SK-N-MC (cell line): ENCODE measurements at regions not wholly inside any gene's neighbourhood (a gene's known extent, or its start where the extent isn't known, plus 50 kb on each side); places are given as distances from the start of the nearest gene placed in this dataset.

Source experiments
- DNase-seq: peaks from one replicate; pipeline ENCODE4 v3.0.0-alpha.2; 2011; ENCODE audit warnings: low read depth, low spot score
- H3K27ac ChIP-seq: fragments of 200-600 bp; sonication (generic); 2 replicates; pipeline ENCODE4 v1.5.1; 2016; ENCODE audit warnings: mixed run types
- H3K36me3 ChIP-seq: fragments of 200-600 bp; sonication (generic); 2 replicates; pipeline ENCODE4 v1.6.1; 2017; ENCODE audit warnings: antibody characterized with exemption, low read length, mixed read lengths; ENCODE audit not compliant: insufficient read depth
- H3K4me3 ChIP-seq: fragments of 200-600 bp; sonication (generic); 2 replicates; pipeline ENCODE4 v1.5.1; 2016
- H3K9ac ChIP-seq: fragments of 200-600 bp; sonication (generic); 2 replicates; pipeline ENCODE4 v1.8.0; 2017; ENCODE audit warnings: mixed run types, mixed read lengths; ENCODE audit not compliant: insufficient read length
- H3K9me3 ChIP-seq: fragments of 200-600 bp; sonication (generic); 2 replicates; pipeline ENCODE4 v1.6.1; 2017; ENCODE audit warnings: low read depth, mild to moderate bottlenecking, antibody characterized with exemption, low read length, moderate library complexity, mixed read lengths
- EZH2 ChIP-seq: fragments of 200-600 bp; sonication (generic); IDR thresholded peaks from one replicate; pipeline ENCODE4 v1.6.1; 2017; ENCODE audit warnings: antibody characterized with exemption
- FOXP2 ChIP-seq: optimal IDR thresholded peaks from 2 replicates; pipeline ENCODE3; 2011; ENCODE audit warnings: mild to moderate bottlenecking, moderate library complexity; ENCODE audit not compliant: insufficient read depth; ENCODE audit errors: extremely low read length, control extremely low read depth
- POLR2AphosphoS5 ChIP-seq: IDR thresholded peaks from 2 replicates; pipeline ENCODE4 v1.6.1; 2012; ENCODE audit warnings: mild to moderate bottlenecking, low read depth, low read length, borderline replicate concordance

GRCh38 chr12:46711756-46712155 is 114.0 kb downstream of the SLC38A4 start:
- TF ChIP-seq EZH2 (no peak), FOXP2 (no peak), POLR2AphosphoS5 (no peak)
- peak overlapping the region; percentile 15; the same call in 1 of the 2 replicates for H3K4me3 ChIP-seq
- H3K9me3 ChIP-seq, result no peaks in the 10 kb centered on the region

GRCh38 chr12:46710125-46710743 is 115.6 kb downstream of the SLC38A4 start:
- Histone ChIP-seq H3K36me3 (no peaks in the 10 kb centered on the region), H3K27ac (no peak overlapping the region), H3K9me3 (no peaks in the 10 kb centered on the region), H3K4me3 (no peak overlapping the region), H3K9ac (no peak overlapping the region)
- DNase-seq, result no peak
- no peak for TF ChIP-seq EZH2
- TF ChIP-seq FOXP2, result no peak
- no peak for TF ChIP-seq POLR2AphosphoS5

More at GRCh38 chr12:46711756-46712155, 114.0 kb downstream of the SLC38A4 start:
- DNase-seq, result peak; percentile 50
- no peaks in the 10 kb centered on the region for H3K36me3 ChIP-seq
- H3K27ac ChIP-seq, result peak overlapping the region; percentile 66
- no peak overlapping the region for H3K9ac ChIP-seq

GRCh38 chr12:46702581-46703344 is 123.0 kb downstream of the SLC38A4 start:
- DNase-seq, result no peak

GRCh38 chr12:46701356-46701755 is 124.4 kb downstream of the SLC38A4 start:
- H3K27ac ChIP-seq, result no peak overlapping the region
- H3K9ac ChIP-seq, result no peak overlapping the region
- TF ChIP-seq FOXP2 (no peak), EZH2 (no peak), POLR2AphosphoS5 (no peak)
- no peaks in the 10 kb centered on the region for H3K36me3 ChIP-seq
- no peaks in the 10 kb centered on the region for H3K9me3 ChIP-seq
- H3K4me3 ChIP-seq, result no peak overlapping the region
- no peak for DNase-seq

More at GRCh38 chr12:46702581-46703344, 123.0 kb downstream of the SLC38A4 start:
- H3K4me3 ChIP-seq, result no peak overlapping the region
- TF ChIP-seq POLR2AphosphoS5, result no peak
- no peaks in the 10 kb centered on the region for H3K9me3 ChIP-seq
- H3K9ac ChIP-seq, result no peak overlapping the region
- no peaks in the 10 kb centered on the region for H3K36me3 ChIP-seq
- no peak overlapping the region for H3K27ac ChIP-seq

- Histone ChIP-seq H3K9ac (no peak overlapping the region), H3K36me3 (no peaks in the 10 kb centered on the region), H3K27ac (no peak overlapping the region), H3K9me3 (no peaks in the 10 kb centered on the region), H3K4me3 (no peak overlapping the region)
- TF ChIP-seq EZH2, result no peak
- TF ChIP-seq POLR2AphosphoS5, result no peak
- no peak for TF ChIP-seq FOXP2
- DNase-seq, result no peak
Observed at GRCh38 chr12:46699986-46700385, 125.8 kb downstream of the SLC38A4 start.

- Histone ChIP-seq H3K4me3 (no peak overlapping the region), H3K36me3 (no peaks in the 10 kb centered on the region), H3K9me3 (no peaks in the 10 kb centered on the region), H3K9ac (no peak overlapping the region), H3K27ac (no peak overlapping the region)
- DNase-seq, result no peak
- TF ChIP-seq EZH2, result no peak
- TF ChIP-seq FOXP2, result no peak
- no peak for TF ChIP-seq POLR2AphosphoS5
Observed at GRCh38 chr12:46698003-46698402, 127.8 kb downstream of the SLC38A4 start.

GRCh38 chr12:46693518-46693917 is 132.3 kb downstream of the SLC38A4 start:
- no peak overlapping the region for H3K4me3 ChIP-seq
- DNase-seq, result no peak
- TF ChIP-seq FOXP2, result no peak
- TF ChIP-seq POLR2AphosphoS5, result no peak
- no peak for TF ChIP-seq EZH2

GRCh38 chr12:46693034-46693433 is 132.8 kb downstream of the SLC38A4 start:
- DNase-seq, result no peak
- TF ChIP-seq FOXP2 (no peak), POLR2AphosphoS5 (no peak), EZH2 (no peak)
- Histone ChIP-seq H3K4me3 (no peak overlapping the region), H3K9ac (no peak overlapping the region), H3K36me3 (no peaks in the 10 kb centered on the region), H3K9me3 (no peaks in the 10 kb centered on the region), H3K27ac (no peak overlapping the region)

More at GRCh38 chr12:46693518-46693917, 132.3 kb downstream of the SLC38A4 start:
- Histone ChIP-seq H3K27ac (no peak overlapping the region), H3K36me3 (no peaks in the 10 kb centered on the region), H3K9ac (no peak overlapping the region), H3K9me3 (no peaks in the 10 kb centered on the region)
